GM12865 (cell line): ENCODE measurements at regions not wholly inside any gene's neighbourhood (a gene's known extent, or its start where the extent isn't known, plus 50 kb on each side); places are given as distances from the start of the nearest gene placed in this dataset.

Source experiments
- DNase-seq: peaks from one replicate; pipeline ENCODE4 v3.0.0; 2010; ENCODE audit warnings: low read depth
- H3K4me3 ChIP-seq: 2 replicates; pipeline ENCODE4 v1.5.1; 2011; ENCODE audit warnings: mild to moderate bottlenecking, low read depth, low read length, control low read depth
- TF ChIP-seq, protein P1 (sequence below): IDR thresholded peaks from 2 replicates; pipeline ENCODE4 v1.5.1; 2011; ENCODE audit warnings: low read length, control low read depth, low read depth, inconsistent platforms; ENCODE audit not compliant: insufficient read depth; ENCODE audit errors: missing control alignments

DNA sequence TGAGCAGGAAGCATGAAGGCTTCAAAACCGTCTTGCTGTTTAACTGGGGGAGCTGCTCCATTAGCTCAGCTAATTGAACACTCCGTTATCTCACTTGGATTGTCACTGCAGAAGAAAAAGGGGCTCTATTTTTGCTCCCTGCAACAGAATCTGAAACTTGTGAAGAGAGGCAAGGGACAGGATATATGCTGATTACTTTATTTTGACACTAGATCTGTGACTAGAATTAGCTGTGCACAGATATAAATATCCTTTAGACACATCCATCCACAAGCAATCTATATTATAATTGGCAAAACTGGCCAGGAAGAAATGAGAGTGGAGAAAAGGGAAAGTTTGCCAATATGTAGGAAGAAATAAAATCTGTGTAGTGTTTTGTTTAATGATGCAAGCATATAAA is 700.1 kb upstream of the CHAC2 start:
- TF ChIP-seq, protein P1, sequence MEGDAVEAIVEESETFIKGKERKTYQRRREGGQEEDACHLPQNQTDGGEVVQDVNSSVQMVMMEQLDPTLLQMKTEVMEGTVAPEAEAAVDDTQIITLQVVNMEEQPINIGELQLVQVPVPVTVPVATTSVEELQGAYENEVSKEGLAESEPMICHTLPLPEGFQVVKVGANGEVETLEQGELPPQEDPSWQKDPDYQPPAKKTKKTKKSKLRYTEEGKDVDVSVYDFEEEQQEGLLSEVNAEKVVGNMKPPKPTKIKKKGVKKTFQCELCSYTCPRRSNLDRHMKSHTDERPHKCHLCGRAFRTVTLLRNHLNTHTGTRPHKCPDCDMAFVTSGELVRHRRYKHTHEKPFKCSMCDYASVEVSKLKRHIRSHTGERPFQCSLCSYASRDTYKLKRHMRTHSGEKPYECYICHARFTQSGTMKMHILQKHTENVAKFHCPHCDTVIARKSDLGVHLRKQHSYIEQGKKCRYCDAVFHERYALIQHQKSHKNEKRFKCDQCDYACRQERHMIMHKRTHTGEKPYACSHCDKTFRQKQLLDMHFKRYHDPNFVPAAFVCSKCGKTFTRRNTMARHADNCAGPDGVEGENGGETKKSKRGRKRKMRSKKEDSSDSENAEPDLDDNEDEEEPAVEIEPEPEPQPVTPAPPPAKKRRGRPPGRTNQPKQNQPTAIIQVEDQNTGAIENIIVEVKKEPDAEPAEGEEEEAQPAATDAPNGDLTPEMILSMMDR: no peak
- DNase-seq: no peak
- H3K4me3 ChIP-seq: no peak overlapping the region

DNA sequence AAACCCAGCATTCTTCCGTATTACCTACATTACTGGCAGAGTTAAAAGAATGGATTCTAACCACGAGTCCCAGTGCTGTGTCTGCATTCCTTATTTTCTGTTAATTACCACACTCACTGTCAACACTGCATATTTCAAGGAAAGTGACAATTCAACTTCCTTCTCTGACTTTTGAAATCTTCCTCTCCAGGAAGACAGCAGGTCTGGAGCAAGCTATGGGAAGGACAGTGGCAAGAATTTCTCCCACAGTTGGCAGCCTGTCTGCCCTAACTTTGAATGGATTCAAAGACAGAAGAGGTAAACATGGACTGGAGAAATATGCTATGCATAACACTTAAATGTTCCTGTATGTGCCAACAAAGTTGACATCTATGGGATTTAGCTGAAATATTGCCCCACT is 700.5 kb upstream of the CHAC2 start:
- TF ChIP-seq, protein P1: no peak
- DNase-seq: no peak
- no peak overlapping the region for H3K4me3 ChIP-seq

DNA sequence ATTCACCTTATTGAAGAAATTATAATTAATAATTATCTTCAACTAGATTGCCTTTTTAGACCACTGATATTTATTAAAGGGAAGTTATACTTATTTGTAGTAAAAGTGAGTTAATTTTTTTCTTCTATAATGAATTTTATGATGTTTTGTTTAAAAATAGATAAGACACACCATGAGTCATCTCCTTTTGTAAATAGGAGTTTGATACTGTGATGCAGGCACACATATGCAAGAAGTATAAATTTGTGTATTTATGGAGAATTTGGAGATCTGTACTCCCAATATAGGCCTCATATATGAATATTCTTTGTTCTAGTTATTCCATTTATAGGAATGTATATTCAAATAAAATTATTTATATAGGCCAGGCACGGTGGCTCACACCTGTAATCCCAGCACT is 703.5 kb upstream of the CHAC2 start:
- TF ChIP-seq, protein P1: no peak
- no peak overlapping the region for H3K4me3 ChIP-seq
- no peak for DNase-seq

DNA sequence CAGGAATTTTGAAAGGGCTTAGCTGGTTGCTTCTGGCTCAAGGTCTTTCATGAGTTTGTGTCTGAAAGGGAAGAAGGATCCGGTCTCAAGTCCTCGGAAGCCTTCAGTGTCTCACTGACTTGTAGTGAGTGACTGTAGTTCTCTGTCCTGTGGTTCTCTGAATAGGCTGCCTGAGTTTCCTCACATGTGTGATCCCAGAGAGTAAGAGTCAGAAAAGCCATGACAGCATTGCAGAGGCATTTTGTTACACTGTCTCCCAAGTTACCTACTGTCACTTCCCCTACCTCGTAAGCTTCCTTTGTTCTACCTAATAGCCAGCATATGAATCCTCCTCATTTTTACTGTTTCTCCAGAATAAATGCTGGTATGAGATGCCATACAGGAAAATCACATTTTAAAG is 709.1 kb upstream of the CHAC2 start:
- no peak for DNase-seq
- H3K4me3 ChIP-seq: no peak overlapping the region
- TF ChIP-seq, protein P1: no peak

DNA sequence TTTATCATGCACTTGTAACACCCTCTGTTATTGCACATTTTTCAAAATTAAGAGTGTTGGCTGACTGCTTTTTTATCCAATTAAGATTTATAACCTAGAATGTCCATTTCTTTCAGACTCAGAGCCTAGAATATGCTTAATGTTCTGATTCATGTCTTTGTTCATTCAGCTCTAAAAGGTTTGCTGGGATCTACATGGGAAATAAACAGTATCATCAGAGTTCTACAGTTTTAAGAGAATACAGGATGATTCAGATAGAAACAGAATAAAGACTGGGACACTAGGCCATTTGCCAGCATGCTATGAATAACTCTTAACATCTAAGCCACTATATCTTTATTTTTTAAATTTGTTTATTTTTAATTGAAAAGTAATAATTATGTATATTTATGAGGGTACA is 713.7 kb upstream of the CHAC2 start:
- no peak for DNase-seq

DNA sequence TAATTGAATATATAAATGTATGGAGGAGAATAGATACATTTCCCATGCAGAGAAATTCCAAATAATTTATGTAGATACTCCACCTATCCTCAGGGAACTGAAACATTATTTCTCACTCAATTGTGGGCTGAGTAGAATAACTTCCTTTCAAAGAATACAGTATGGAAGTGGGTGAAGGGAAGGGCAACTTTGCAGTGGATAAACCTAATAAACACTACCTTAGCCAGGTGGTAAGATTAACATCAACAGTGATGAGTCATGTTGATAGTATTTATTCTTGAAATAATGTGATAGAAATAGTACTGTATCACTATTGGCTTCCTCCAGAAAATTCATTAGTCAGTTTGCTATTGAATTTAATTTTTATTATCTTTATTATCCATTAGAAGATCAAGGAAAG is 716.4 kb upstream of the CHAC2 start:
- H3K4me3 ChIP-seq: no peak overlapping the region
- TF ChIP-seq, protein P1: no peak
- no peak for DNase-seq

More for the DNA sequence above, 713.7 kb upstream of the CHAC2 start:
- no peak overlapping the region for H3K4me3 ChIP-seq
- TF ChIP-seq, protein P1: no peak

DNA sequence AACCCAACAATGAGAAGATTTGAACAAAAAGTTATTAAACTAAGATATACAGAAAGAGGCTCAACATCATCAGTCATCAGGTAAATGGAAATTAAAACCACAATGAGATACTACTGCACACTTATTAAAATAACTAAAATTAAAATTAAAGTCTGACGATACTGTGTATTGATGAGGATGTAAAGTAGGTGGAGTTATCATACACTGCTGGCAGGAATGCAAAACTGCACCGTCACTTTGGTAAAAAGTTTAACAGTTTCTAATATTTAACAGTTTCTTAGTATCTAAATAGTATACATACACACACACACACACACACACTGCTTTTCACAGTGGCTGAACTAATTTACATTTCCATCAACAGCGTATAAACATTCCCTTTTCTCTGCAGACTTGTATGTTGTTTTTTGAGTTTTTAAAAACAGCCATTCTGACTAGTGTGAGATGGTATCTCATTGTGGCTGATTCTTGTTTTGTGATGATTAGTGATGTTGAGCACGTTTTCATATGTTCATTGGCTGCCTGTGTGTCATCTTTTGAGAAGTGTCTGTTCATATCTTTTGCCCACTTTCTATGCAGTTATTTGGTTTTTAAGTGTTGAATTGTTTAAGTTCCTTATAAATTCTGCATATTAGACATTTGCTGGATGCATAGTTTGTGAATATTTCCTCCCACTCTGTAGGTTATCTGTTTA is 726.9 kb upstream of the CHAC2 start:
- no peak overlapping the region for H3K4me3 ChIP-seq
- no peak for DNase-seq
- TF ChIP-seq, protein P1: no peak
